GM12864 (cell line): ENCODE measurements at regions not wholly inside any gene's neighbourhood (a gene's known extent, or its start where the extent isn't known, plus 50 kb on each side); places are given as distances from the start of the nearest gene placed in this dataset.

ENCODE experiments used
- DNase-seq: peaks from one replicate; pipeline ENCODE4 v3.0.0-alpha.2; 2011; ENCODE audit warnings: low read depth
- H3K4me3 ChIP-seq: 2 replicates; pipeline ENCODE4 v1.5.1; 2011; ENCODE audit warnings: mild to moderate bottlenecking, low read depth, low read length, control low read depth
- CTCF ChIP-seq: IDR thresholded peaks from 2 replicates; pipeline ENCODE4 v1.5.1; 2011; ENCODE audit warnings: low read depth, mild to moderate bottlenecking, moderate library complexity, low read length, control low read depth, inconsistent platforms; ENCODE audit errors: missing control alignments

DNA sequence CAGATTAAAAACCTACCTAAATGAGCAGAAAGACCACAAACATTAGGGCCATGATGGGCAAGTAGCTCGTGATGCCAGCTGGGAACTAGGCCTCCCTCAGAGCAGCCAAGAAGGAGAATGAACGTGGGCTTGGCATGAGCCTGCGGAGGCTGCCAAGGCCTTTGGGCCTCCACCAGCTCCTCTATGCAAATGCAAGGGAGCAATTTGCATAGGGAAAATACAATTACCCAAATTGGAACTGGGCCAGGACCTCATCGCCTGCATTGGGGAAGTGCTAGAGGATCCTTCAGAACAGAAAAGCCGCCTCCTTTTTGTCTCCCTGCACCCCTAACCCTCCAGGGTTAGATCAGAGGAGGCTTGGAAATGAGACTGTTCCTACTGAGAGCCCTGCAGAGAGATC is 326.4 kb downstream of the SMAD2 start:
- no peak for TF ChIP-seq CTCF
- no peak for DNase-seq
- no peak overlapping the region for H3K4me3 ChIP-seq

GRCh38 chr18:47603158-47603557 is 327.3 kb downstream of the SMAD2 start:
- TF ChIP-seq CTCF, result no peak
- no peak for DNase-seq
- no peak overlapping the region for H3K4me3 ChIP-seq

- TF ChIP-seq CTCF, result no peak
- no peak overlapping the region for H3K4me3 ChIP-seq
- no peak for DNase-seq
Observed at GRCh38 chr18:47602273-47602897, 328.1 kb downstream of the SMAD2 start.

DNA sequence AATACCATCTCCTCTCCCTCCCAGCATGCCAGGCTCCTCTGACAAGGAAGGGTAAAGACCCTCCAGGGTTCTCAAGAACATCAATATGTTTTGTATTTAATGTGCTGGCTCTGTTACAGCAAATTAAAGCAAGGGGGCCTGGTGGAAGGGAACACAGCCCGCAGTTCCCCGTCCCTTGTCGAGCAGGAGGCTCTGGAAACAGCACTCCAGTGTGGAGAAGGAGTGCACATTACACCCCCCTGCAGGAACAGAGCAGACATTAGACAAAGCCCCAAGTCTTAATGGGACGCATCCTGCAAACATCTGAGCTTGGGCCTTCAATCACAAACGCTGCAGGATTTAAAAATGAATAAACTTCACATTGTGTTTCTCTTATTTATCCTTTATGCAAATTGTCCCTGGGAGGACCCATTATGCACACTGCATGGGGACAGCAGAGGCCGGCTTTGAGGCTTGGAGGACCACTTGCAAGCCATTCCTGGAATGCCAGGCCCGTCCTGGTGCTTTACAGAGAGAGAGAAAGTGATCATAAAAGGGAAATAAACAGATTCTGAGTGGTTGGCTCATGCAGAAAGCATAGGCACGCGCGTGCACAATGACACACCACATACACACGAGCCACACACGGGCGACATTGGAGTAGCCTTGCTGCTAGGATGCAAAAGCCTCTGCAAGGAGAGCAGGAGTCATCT is 328.7 kb downstream of the SMAD2 start:
- DNase-seq, result no peak
- H3K4me3 ChIP-seq, result no peak overlapping the region
- no peak for TF ChIP-seq CTCF

- H3K4me3 ChIP-seq, result no peak overlapping the region
- DNase-seq, result peak; percentile 2
- peak; percentile 78 for TF ChIP-seq CTCF
Observed at GRCh38 chr18:47595831-47596501, 334.5 kb downstream of the SMAD2 start.

DNA sequence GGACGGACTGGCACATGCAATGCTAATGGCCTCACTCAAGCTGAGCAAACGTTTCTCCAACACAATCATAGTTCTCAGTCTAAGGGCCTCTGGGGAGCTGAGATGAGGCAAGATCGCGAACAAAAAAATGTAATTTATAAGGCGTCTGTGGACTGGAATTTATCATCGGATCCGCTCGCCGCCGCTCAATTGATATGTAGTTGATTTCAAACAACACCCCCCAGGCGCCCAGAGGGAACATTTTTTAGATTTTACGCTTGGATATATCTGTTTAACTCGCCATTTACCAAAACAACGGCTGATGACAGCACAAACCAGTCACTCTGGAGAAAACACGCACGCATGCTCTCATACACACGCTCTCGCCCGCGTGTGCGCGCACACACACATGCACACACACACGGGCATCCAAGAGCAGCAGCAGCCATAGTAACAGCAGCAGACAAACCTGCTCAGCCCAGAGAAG is 335.8 kb downstream of the SMAD2 start:
- no peak for DNase-seq
- no peak overlapping the region for H3K4me3 ChIP-seq
- TF ChIP-seq CTCF, result no peak
